Epidermal melanocyte (primary cell): ENCODE measurements at regions not wholly inside any gene's neighbourhood (a gene's known extent, or its start where the extent isn't known, plus 50 kb on each side); places are given as distances from the start of the nearest gene placed in this dataset.
A peak's percentile ranks its signal among the peaks of the same experiment; 100 is the strongest.

Experiments used
- DNase-seq: peaks from one replicate; pipeline ENCODE4 v3.0.0; 2011; ENCODE audit warnings: low spot score; ENCODE audit not compliant: insufficient read length

- no peak for DNase-seq
Measured at GRCh38 chr3:177471733-177472480, 274.6 kb upstream of the TBL1XR1 start.

GRCh38 chr3:177473184-177473583, 275.9 kb upstream of the TBL1XR1 start:
- DNase-seq, result no peak

DNA sequence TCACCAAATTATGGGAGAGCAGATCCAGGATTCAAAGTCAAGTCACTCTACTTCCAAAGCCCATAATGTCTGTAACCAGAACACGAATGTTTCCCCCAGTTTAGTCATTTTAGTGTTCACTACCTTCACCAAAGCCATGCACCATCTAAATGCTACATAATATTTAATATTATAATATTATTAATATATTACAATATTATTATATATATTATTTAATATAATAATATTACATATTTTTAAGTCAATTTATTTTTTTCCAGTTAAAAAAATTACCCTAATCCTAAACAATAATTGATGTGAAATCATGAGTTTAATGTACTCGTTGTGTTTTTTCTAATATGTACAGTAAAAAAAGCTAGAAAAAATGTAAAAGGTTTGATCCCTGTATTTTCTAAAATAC, 276.6 kb upstream of the TBL1XR1 start:
- no peak for DNase-seq

GRCh38 chr3:177474652-177475355, 277.5 kb upstream of the TBL1XR1 start:
- no peak for DNase-seq

- no peak for DNase-seq
Measured at GRCh38 chr3:177475356-177475665, 278.0 kb upstream of the TBL1XR1 start.

DNA sequence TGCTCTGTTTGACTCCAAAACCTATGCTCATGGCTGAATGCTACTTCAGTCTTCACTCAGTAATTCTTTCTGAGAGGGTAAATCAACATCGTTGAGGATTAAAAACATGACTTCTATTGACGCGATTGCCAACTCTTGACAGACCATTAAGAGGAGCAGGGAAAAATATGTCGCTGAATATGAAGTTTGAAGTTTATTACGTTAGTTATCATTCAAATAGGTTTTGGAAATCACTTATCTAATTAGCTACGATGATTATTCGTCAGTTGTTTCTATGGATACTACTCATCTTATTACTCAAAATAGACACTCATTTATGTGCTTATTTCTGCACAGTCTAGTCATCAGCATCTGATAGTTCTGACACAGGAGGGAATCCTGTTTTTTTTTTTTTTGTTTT, 279.2 kb upstream of the TBL1XR1 start:
- no peak for DNase-seq

DNA sequence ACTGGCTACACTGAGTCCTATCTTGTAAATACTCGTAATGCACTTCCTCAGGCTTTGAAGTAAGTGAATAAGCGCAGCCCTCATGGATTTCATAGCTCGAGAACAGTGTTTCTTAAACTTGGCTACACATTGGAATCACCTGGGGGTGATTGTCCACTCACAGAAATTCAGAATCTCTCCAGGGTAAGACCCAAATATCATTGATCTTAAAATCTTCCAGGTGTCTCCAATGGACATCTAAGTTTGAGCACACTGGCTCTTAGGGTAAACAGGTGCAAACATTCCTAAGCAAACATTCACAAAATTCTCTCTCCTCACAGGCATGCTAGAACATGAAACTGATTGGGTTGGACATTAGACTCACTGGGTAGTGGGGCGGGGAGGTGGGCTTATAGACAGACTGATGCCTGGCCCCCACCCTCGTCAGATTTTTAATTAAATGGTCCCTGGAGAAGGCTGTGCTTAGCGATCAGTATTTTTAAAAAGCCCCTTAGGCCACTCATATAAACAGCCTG, 279.7 kb upstream of the TBL1XR1 start:
- no peak for DNase-seq

- peak; percentile 30 for DNase-seq
Measured at GRCh38 chr3:177478170-177478867, 281.0 kb upstream of the TBL1XR1 start.

GRCh38 chr3:177479630-177480029, 282.3 kb upstream of the TBL1XR1 start:
- no peak for DNase-seq

DNA sequence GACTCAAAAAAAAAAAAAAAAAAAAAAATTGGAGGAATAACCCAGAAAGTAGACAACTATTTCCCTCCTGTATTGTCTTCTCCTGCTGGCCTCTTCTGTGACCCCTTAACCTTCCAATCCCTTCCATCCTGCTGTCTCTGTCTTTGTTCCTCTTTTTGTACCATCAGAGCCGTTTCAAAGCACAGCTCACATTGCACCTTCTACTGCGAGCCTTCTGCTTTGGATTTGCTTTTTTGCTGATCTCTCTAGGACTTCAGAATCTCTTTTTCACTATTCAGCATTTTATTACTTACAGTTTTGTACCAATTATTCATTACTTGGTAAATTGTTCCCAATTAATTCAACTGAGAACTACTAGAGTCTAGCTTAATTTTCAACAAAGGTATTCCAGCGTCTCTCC, 284.0 kb upstream of the TBL1XR1 start:
- DNase-seq, result no peak

- DNase-seq, result no peak
Measured at GRCh38 chr3:177482048-177482691, 284.9 kb upstream of the TBL1XR1 start.

DNA sequence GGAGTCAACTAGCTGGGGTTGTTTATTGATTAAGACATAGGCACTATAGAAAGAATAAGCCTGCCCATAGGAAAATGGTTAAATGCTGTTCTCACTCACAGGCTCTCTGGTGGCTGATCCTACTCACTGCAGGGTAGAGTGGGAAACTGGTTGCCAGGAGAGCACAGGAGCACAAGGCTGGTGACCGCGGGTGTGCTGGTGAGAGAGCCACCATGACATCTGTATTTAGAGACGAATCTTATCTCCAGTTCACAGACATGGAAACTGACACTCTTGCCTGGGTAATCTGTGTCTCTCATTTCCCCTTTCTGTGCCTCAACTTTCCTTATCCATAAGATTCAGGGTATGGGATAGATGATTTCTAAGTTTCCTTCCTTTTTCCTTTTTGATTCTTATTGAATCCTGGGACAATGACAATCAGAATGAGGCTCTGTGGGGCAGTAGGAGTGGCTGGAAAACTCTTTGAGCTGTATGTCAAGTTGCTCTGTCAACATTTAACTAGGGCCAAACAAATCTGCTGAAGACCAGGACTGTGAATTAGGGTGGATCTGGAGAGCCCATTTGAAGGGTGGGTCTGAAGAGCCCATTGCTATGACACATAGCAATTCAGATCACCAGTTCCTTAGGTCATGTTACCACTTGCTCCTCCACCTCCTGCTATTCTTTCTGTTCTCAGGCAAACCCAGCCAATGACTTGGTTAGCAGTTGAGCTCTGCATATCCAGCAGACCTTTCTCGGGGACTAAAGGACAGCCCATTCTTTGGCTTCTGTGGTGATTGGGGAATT, 286.1 kb upstream of the TBL1XR1 start:
- DNase-seq, result no peak

- DNase-seq, result no peak
Measured at GRCh38 chr3:177484206-177484605, 286.9 kb upstream of the TBL1XR1 start.

GRCh38 chr3:177484926-177485325, 287.6 kb upstream of the TBL1XR1 start:
- no peak for DNase-seq

GRCh38 chr3:177487635-177488186, 290.4 kb upstream of the TBL1XR1 start:
- no peak for DNase-seq

DNA sequence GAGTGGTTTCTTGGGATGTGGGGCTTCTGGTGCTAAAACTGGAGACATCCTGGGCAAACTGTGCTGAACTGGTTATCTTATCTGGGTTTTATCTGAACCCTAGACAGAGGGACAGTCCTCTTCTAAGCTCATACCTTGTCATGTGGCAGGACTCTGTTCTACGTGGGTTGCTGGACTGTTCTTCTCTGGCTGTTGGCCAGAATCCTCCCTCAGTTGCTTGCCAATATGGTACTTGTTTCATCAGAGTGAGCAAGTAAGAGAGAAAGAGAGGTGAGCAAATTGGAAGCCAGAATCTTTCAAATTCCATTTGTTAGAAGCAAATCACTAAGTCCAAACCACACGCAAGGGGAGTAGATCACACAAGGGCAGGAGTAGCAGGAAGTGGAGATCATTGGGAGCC, 291.5 kb upstream of the TBL1XR1 start:
- no peak for DNase-seq

- no peak for DNase-seq
Measured at GRCh38 chr3:177490626-177491025, 293.3 kb upstream of the TBL1XR1 start.

DNA sequence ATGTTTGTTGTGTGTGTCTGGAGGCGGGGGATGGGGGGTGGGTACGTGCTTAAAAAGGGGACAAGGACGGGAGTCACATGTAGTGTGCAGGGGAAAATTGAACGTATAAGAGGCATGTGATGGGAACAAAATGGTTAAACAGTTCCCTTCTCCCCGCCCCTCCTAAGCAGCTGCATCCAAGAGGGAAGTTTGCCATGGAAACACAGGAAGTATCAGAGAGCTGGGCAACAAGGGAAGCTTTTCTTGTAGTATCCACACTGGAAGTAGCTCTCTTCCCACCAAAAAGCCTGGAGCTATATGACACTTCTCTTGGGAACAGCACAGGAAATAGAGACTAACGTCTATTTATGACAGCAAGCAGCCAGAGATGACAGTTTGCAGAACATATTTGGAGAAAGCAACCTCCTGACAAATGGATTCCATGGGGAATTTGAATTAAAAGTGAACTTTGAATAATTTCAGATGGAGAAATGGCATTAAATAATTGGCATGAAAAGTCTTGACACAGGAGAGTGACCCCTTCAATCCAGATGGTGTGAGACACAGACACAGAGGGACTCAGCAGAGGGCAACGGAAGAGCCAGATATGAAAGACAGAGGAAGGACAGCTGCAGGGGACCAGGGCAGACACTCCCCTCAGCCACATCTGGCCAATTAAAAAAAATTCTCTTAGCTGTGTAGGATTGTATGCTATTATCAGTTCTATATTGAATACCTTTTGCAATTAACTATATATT, 294.2 kb upstream of the TBL1XR1 start:
- DNase-seq, result peak; percentile 56

DNA sequence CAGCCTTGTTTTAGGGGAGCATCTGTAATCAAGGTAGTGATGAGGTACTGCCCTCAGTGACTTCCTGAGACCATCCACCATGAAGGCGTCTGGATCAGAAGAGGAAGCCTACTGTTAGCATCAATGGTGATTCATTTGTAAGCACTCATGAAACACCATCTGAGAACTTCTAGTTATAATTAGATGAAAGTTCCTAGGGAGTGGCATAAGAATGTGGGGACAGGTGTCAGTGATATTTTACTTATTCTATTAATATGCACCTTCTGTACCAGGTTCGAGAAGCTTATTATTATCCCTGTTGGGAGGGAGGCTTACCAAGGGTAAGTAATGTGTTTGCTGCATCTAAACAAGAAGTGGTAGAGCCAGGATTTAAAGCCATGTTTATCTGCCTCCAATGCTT, 295.8 kb upstream of the TBL1XR1 start:
- DNase-seq, result no peak

- DNase-seq, result no peak
Measured at GRCh38 chr3:177494216-177494615, 296.9 kb upstream of the TBL1XR1 start.
